ENCODE measurements at regions not wholly inside any gene's neighbourhood (a gene's known extent, or its start where the extent isn't known, plus 50 kb on each side); places are given as distances from the start of the nearest gene placed in this dataset.

DNA sequence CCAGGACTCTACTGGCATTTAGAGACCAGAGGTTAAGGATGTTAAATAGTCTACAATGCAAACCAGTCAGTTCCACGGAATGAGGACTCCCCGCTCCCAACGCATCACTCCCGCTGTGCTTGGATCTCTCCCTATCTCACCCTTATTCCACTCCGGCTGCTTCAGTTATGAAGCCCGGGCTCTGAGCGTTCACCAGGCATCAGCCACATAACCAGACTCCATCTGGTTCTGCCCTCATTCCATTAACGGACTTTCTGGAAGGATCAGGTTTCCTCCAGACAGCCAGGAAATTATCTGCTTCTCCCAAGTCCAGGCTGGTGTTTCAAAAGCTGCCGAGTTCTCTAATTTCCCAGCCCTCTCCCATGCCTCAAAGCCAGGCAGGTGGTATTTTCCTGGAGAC lies 499.3 kb downstream of the GLRX3 start:
- no TSS peak for BruUV-seq (replicated peaks)
- H3K9me2 ChIP-seq (ENCODE audit: insufficient read depth, low read length), result no peaks in the 10 kb centered on the region
- DNase-seq (ENCODE audit: low spot score), result no peak
- ChIA-PET CTCF (ENCODE audit: unreplicated experiment) (no interaction called here), POLR2A (no interaction called here)
- intact Hi-C loops (cut with micrococcal nuclease; ENCODE audit: unreplicated experiment), result no loop called here
- H4K20me1 ChIP-seq (ENCODE audit: insufficient read depth, low read length), result no peaks in the 10 kb centered on the region
- H3K9me3 ChIP-seq (ENCODE audit: low read length), result no peaks in the 10 kb centered on the region
- H3K36me3 ChIP-seq (ENCODE audit: insufficient read depth, low read length), result no peaks in the 10 kb centered on the region
- no peak for TF ChIP-seq EZH2phosphoT487 (IDR thresholded peaks at IDR 0.05; ENCODE audit: borderline replicate concordance, low read depth, low read length)
- TF ChIP-seq, protein P1, sequence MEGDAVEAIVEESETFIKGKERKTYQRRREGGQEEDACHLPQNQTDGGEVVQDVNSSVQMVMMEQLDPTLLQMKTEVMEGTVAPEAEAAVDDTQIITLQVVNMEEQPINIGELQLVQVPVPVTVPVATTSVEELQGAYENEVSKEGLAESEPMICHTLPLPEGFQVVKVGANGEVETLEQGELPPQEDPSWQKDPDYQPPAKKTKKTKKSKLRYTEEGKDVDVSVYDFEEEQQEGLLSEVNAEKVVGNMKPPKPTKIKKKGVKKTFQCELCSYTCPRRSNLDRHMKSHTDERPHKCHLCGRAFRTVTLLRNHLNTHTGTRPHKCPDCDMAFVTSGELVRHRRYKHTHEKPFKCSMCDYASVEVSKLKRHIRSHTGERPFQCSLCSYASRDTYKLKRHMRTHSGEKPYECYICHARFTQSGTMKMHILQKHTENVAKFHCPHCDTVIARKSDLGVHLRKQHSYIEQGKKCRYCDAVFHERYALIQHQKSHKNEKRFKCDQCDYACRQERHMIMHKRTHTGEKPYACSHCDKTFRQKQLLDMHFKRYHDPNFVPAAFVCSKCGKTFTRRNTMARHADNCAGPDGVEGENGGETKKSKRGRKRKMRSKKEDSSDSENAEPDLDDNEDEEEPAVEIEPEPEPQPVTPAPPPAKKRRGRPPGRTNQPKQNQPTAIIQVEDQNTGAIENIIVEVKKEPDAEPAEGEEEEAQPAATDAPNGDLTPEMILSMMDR (conservative IDR thresholded peaks at IDR 0.05; ENCODE audit: low read length), result no peak
- no peak overlapping the region for H3K4me2 ChIP-seq (ENCODE audit: low read length)
- no peak overlapping the region for H3K4me3 ChIP-seq (ENCODE audit: low read depth, low read length, poor library complexity, severe bottlenecking)
- H2AFZ ChIP-seq (ENCODE audit: low read length), result no peak overlapping the region
- H3K27ac ChIP-seq (ENCODE audit: low read depth, low read length, poor library complexity, severe bottlenecking), result no peak overlapping the region
- H3K79me2 ChIP-seq (ENCODE audit: insufficient read depth, low read depth, low read length), result no peaks in the 10 kb centered on the region
- no peaks in the 10 kb centered on the region for H3K4me1 ChIP-seq (ENCODE audit: insufficient read depth, low read length, poor library complexity, severe bottlenecking)

DNA sequence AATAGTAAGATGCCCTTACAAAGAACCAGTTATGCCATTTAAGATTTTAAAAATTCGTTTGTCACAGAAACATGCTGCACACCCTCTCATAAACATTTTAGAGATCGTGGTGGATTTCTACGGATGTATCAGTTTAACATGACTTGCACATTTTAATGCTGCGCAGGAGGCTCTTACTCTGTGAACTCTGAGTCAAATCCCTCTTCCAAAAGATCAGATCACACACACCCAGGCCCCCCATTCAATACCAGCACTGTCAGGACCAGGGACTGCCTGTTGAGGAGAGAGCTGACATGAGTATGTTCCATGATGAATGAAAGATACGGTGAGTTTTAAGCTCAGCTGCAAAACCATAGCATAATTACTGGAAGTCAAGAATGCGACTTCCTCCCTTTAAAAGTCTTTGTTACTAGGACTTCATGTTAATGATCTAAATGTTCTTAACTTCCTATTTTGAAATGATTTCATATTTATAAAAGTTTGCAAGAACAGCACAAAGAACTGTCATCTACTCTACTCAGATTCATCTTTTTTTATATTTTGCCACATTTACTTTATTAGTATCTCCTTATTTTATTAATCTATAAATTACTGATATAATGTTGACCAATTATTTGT lies 500.2 kb downstream of the GLRX3 start:
- POLR2A ChIA-PET, result interaction anchor here (0.6 kb wide), 1 partner anchor 734 kb away, joined by 3 read pairs; no protein-coding TSS in a partner anchor
- Histone ChIP-seq H2AFZ (ENCODE audit: low read length) (no peak overlapping the region), H3K27ac (ENCODE audit: low read depth, low read length, poor library complexity, severe bottlenecking) (no peak overlapping the region), H3K4me1 (ENCODE audit: insufficient read depth, low read length, poor library complexity, severe bottlenecking) (no peaks in the 10 kb centered on the region), H3K4me3 (ENCODE audit: low read depth, low read length, poor library complexity, severe bottlenecking) (no peak overlapping the region), H3K79me2 (ENCODE audit: insufficient read depth, low read depth, low read length) (no peaks in the 10 kb centered on the region), H3K36me3 (ENCODE audit: insufficient read depth, low read length) (no peaks in the 10 kb centered on the region), H4K20me1 (ENCODE audit: insufficient read depth, low read length) (no peaks in the 10 kb centered on the region), H3K9me2 (ENCODE audit: insufficient read depth, low read length) (no peaks in the 10 kb centered on the region), H3K9me3 (ENCODE audit: low read length) (no peaks in the 10 kb centered on the region), H3K4me2 (ENCODE audit: low read length) (no peak overlapping the region)
- CTCF ChIA-PET (ENCODE audit: unreplicated experiment), result no interaction called here
- TF ChIP-seq, protein P1 (conservative IDR thresholded peaks at IDR 0.05; ENCODE audit: low read length), result no peak
- no peak for TF ChIP-seq EZH2phosphoT487 (IDR thresholded peaks at IDR 0.05; ENCODE audit: borderline replicate concordance, low read depth, low read length)
- no peak for DNase-seq (ENCODE audit: low spot score)
- BruUV-seq (replicated peaks), result no TSS peak
- intact Hi-C loops (cut with micrococcal nuclease; ENCODE audit: unreplicated experiment), result no loop called here

DNA sequence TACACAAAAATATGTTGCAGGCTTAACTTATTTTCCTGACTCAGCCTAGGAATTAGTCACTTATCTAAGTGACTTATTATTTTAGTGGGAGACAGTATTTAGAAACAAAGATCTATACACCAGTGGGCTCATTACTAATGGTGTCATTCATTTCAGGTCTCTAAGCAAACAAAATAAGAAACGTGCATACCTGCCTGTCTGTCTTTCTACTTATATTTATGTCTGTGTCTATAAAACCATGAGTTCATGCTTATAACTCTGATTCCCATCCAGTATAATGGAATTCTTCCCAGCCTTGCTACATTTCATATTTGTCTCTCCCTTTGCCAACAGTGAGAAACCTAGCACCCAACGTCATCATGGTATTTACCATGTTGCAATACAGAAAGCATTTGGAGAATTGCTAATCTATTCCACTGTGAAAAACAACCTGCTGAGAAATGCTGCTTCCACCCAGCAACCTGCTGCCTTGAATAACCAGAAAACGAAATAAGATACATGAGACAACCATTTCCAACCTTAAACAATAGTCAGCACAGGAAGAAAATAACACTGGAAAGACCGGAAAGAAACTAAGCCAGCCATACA lies 501.0 kb downstream of the GLRX3 start:
- H4K20me1 ChIP-seq (ENCODE audit: insufficient read depth, low read length), result no peaks in the 10 kb centered on the region
- no peaks in the 10 kb centered on the region for H3K79me2 ChIP-seq (ENCODE audit: insufficient read depth, low read depth, low read length)
- H3K9me2 ChIP-seq (ENCODE audit: insufficient read depth, low read length), result no peaks in the 10 kb centered on the region
- no peaks in the 10 kb centered on the region for H3K36me3 ChIP-seq (ENCODE audit: insufficient read depth, low read length)
- ChIA-PET POLR2A (no interaction called here), CTCF (ENCODE audit: unreplicated experiment) (no interaction called here)
- no TSS peak for BruUV-seq (replicated peaks)
- no peak overlapping the region for H3K4me2 ChIP-seq (ENCODE audit: low read length)
- TF ChIP-seq, protein P1 (conservative IDR thresholded peaks at IDR 0.05; ENCODE audit: low read length), result no peak
- TF ChIP-seq EZH2phosphoT487 (IDR thresholded peaks at IDR 0.05; ENCODE audit: borderline replicate concordance, low read depth, low read length), result no peak
- intact Hi-C loops (cut with micrococcal nuclease; ENCODE audit: unreplicated experiment), result no loop called here
- no peak overlapping the region for H3K4me3 ChIP-seq (ENCODE audit: low read depth, low read length, poor library complexity, severe bottlenecking)
- H3K9me3 ChIP-seq (ENCODE audit: low read length), result no peaks in the 10 kb centered on the region
- no peak overlapping the region for H3K27ac ChIP-seq (ENCODE audit: low read depth, low read length, poor library complexity, severe bottlenecking)
- no peaks in the 10 kb centered on the region for H3K4me1 ChIP-seq (ENCODE audit: insufficient read depth, low read length, poor library complexity, severe bottlenecking)
- no peak for DNase-seq (ENCODE audit: low spot score)
- no peak overlapping the region for H2AFZ ChIP-seq (ENCODE audit: low read length)
